Cardiac septum (tissue), 1 donor: ENCODE measurements at regions not wholly inside any gene's neighbourhood (a gene's known extent, or its start where the extent isn't known, plus 50 kb on each side); places are given as distances from the start of the nearest gene placed in this dataset.
"Not testable (repeated sequence)": the region's sequence is repeated elsewhere in the genome, so short reads cannot be mapped to it uniquely, and the experiment has no call there.

Experiments used
- DNase-seq: peaks from one replicate; pipeline ENCODE4 v3.0.0-alpha.2; 2020; ENCODE audit warnings: low spot score
- intact Hi-C: fragments of 100-400 bp; cut with DNase I; formaldehyde crosslinking; loops from one replicate; pipeline ENCODE4 v1.14.0; 2022
- donor health status: DM: no; HTN: no; CAD: no.

DNA sequence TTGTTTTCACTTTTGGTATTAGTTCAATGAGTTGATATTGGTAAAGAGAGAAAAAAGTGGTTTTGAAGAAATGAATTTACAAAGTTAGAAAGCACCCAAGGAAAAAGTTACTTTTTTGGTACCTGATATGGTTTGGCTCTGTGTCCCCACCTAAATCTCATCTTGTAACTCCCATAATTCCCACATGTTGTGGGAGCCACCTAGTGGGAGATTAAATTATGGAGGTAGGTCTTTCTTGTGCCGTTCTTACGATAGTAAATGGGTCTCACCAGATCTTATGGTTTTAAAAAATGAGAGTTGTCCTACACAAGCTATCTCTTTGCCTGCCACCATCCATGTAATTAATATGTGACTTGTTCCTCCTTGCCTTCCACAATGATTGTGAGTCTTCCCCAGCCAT is 965.6 kb upstream of the NRXN1 start:
- no peak for DNase-seq
- intact Hi-C loops: no loop called here

- DNase-seq: no peak
- intact Hi-C loops: no loop called here
Measured at GRCh38 chr2:51995293-51995692, 963.4 kb upstream of the NRXN1 start.

DNA sequence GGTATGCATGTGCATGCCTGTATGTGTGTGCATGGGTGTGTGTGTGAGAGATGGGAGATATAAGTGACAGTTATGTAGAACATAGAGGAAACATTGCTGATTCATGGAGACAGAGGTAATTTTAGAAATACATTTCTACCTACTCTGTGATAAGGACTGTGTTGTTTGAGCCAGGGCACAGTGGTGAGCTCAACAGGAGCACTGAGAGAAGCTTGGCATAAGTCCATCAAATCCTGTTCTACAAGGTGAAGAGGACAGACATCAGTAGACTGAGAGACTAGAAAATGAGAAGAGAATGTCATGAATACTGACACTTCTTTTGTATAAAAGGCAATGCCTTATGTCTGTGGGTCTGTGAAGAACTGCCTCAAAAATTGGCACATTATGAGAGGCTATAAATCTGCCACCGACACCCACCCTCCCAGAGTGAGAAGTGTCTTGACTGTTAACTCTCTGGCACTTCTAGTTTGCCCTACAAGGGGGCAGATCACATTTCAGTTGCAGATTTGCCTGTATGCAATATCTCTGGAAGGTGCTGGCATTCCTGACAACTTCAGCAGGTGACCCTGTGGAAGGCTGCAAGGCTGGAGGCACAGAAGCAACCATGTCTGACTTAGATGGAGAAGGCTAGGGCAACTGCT is 962.3 kb upstream of the NRXN1 start:
- no peak for DNase-seq
- intact Hi-C loops: no loop called here

- DNase-seq: no peak
- intact Hi-C loops: no loop called here
Measured at GRCh38 chr2:51990684-51991083, 958.8 kb upstream of the NRXN1 start.

DNA sequence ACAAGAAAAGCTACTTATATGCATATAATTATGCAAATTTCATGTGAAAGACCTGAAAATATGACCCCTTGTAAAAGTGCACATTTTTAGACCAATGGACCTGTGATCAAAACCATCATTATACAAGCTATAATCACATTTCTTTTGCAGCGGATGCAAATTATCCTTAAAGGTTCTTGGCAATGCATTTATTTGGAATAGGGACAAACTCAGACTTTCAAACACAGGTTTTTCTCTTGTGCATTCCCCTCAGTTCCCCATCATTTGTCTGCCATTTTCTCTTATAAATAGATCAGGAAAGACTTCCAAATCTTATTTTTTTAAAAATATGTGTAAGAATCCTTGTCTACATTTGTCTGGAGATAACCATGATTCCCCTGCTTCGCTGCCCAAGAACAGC is 954.2 kb upstream of the NRXN1 start:
- intact Hi-C loops: no loop called here
- DNase-seq: no peak

DNA sequence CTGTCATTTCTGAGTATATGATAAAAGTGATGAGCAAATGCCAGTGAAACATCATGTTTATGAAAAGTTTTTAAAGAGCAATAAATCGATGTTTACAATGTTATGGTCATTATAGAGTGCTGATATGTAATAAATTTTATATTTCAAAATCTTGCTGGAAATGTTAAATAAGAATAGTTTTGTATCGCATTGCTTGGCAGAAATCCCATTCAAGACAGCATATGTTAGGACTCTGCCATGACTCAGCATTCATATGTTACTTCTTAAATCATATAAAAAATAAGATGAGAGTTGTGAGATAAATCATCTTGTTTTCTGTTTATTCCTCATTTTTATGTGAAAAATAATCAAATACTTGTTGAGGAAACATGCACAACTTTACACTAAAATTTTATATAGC is 949.9 kb upstream of the NRXN1 start:
- no peak for DNase-seq
- intact Hi-C loops: no loop called here

DNA sequence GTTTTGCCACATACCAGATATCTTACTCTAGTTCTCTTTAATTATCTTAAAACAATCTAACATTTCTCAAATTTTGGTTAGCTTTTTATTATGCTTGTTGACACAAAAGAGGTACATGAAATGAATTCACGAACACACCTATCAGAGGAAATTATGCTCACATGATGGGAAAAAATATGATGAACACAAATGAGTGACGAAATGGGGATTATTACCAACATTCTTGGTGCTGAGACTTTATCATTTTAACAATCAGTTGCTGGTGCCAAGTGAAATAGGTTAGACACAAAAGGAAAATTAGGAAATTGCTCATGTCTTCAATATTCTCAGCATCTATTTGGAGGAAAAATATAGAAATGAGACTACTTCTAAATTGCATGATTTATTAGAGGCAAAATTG is 944.7 kb upstream of the NRXN1 start:
- no peak for DNase-seq
- intact Hi-C loops: no loop called here

DNA sequence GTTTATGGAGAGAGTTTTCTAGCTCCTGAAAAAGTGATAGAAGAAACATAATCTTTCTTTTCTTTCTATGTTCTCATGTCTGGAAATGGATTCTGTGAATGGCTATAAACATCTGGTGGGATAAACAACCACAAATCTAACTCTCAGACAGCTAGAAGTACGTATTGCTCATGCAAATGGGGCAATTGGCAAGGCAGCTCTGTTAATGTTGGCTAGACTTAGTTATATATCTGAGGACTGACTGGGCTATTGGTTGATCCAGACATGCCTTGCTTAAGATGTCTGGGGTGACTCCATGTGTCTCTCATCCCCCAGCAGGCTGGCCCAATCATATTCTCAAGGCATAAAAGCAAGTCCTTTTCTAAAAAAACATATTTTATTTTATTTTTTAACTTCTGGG is 939.2 kb upstream of the NRXN1 start:
- intact Hi-C loops: no loop called here
- DNase-seq: no peak

- intact Hi-C loops: no loop called here
- no peak for DNase-seq
Measured at GRCh38 chr2:51969347-51969746, 937.4 kb upstream of the NRXN1 start.

- intact Hi-C loops: no loop called here
- DNase-seq: no peak
Measured at GRCh38 chr2:51960841-51961335, 929.0 kb upstream of the NRXN1 start.

DNA sequence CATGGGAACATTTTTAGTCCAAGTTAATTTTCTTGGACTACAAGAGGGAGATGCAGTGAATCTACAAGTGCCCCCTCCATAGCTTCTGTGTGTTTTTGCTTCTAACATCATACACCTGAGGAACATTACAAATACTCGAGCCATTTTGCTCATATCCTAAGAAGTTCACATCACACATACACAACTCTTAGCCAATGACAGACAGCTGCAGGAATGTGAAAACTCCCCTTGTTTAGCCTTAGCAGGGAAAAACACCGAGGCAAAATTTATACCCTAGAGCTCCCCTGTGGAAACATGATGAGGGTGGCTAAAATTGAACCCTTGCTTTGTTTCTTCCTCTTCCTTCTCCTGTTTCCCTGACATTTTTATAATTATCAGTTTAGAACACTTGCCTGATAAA is 928.3 kb upstream of the NRXN1 start:
- DNase-seq: no peak
- intact Hi-C loops: no loop called here

DNA sequence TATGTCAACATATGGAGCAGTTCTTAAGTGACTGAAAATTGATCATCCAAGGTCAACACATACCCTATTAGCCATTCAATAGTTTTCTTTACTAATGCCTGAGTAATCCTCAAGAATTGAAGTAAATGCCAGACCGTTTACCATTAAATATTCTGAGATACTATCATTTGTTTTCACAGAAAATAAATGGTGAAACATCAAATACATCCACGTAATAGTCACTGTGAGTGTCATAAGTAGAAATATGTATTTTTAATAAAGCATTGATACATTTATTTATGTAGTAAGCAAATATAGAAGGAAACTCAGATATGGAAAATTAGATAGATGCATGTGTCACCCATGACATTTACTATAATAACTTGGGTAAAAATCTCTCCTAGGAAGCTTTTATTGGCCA is 927.8 kb upstream of the NRXN1 start:
- intact Hi-C loops: no loop called here
- DNase-seq: no peak

DNA sequence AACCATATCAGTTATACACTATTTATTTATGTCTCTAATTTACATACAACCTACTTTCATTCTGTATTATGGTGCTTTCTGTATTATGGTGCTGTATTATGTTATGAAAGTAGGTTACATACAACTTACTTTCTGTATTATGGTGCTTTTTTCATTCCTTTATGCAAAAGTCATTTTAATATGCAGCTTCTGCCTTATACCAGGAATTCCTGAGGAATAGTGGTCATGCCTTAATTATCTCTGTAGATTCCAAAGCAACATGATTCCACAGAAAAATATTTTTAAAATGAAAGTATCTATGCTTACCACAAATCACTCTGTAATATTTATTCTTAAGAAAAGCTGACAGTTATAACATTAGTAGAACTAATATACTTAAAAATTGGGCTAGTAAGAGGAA is 922.0 kb upstream of the NRXN1 start:
- intact Hi-C loops: no loop called here
- DNase-seq: no peak

- DNase-seq: no peak
- intact Hi-C loops: no loop called here
Measured at GRCh38 chr2:51921076-51921475, 889.1 kb upstream of the NRXN1 start.

GRCh38 chr2:51920509-51920908 is 888.6 kb upstream of the NRXN1 start:
- intact Hi-C loops: no loop called here
- DNase-seq: no peak

DNA sequence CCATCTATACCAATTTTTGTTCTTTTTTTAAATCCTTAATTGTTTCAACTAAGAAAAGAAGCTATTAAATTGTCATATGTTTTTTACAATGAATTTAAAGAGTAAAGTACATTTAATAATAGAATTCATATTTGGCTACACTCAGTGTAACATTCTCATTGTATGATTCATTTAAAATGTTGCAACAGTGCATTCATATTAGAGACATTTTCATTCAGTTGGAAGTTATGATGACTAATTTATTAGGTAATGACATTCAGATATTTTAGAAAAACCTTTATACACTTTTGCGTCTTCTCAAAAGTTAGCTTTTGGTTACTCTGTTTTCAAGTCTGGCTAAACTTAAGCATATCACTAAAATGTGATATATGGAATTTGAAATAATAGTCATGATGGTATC is 887.5 kb upstream of the NRXN1 start:
- intact Hi-C loops: no loop called here
- DNase-seq: no peak

DNA sequence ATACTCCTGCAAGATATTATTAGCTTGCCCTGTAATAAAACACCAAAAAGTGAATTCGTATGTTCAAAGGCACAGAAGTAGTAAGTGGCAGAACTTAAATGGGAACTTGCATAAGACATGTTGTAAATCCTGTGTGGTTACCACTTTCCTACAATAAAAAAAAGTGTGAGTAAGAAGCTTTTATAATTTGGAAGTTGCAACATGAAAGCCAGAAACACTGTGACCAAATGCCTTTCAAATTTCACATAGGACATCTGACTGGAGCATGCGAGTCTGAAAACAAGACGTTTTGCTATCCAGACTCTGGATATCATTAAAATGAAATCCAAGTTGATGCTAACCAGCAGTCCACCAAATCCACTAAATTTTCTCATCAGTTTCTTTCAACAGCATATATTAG is 886.2 kb upstream of the NRXN1 start:
- intact Hi-C loops: no loop called here
- DNase-seq: no peak

DNA sequence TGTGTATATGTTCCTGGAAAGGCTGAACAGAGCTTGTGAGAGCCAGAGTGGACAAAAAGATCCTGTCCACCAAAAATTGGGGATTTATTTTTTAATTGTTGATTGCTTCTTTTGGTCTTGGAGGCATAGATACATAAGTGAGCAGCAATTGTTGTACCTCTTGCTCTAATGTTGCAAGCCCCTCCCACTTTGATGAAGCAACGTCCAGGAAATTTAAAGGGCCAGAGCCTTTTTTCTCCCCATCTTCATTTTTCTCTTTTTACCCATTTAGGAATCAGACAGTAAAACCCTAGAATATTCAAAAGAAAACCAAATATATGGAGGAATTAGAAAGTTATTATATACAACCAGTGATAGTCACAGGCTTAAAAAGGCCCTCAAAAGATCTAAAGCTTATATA is 871.8 kb upstream of the NRXN1 start:
- intact Hi-C loops: no loop called here
- no peak for DNase-seq

DNA sequence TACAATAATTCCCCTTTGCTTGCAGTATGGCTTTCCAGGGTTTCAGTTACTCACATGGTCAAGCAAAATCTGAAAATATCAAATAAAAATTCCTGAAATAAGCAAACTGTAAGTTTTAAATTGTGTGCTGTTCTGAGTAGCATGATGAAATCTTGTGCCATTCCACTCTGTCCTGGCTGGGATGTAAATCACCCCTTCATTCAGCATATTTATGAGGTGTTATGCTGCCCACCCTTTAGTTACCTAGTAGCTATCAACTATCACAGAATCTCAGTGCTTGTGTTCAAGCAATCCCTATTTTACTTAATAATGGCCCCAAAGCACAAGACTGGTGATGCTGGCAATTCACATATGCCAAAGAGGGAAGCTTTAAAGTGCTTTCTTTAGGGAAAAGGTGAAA is 867.7 kb upstream of the NRXN1 start:
- no peak for DNase-seq
- intact Hi-C loops: no loop called here

DNA sequence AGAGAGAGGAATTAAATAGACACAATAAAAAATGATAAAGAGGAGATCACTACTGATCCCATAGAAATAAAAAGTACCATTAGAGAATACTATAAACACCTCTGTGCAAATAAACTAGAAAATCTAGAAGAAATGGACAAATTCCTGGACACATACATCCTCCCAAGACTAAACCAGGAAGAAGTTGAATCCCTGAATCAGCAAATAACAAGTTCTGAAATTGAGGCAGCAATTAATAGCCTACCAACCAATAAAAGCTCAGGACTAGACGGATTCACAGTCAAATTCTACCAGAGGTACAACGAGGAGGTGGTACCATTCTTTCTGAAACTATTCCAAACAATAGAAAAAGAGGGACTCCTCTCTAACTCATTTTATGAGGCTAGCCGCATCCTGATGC is 862.7 kb upstream of the NRXN1 start:
- DNase-seq, intact Hi-C loops: not testable (repeated sequence)

GRCh38 chr2:51888120-51888519 is 856.2 kb upstream of the NRXN1 start:
- intact Hi-C loops: no loop called here
- no peak for DNase-seq

GRCh38 chr2:51881673-51882072 is 849.7 kb upstream of the NRXN1 start:
- intact Hi-C loops: no loop called here
- DNase-seq: no peak
